BLaER1 (cell line): ENCODE measurements at regions not wholly inside any gene's neighbourhood (a gene's known extent, or its start where the extent isn't known, plus 50 kb on each side); places are given as distances from the start of the nearest gene placed in this dataset.
A peak's percentile ranks its signal among the peaks of the same experiment; 100 is the strongest.

Experiments
- H3K27ac ChIP-seq: shearing (Covaris generic); formaldehyde crosslinking; 2 replicates; pipeline ENCODE4 v1.8.1; 2022
- H3K27me3 ChIP-seq: shearing (Covaris generic); formaldehyde crosslinking; 2 replicates; pipeline ENCODE4 v1.8.1; 2022
- H3K36me3 ChIP-seq: shearing (Covaris generic); formaldehyde crosslinking; 2 replicates; pipeline ENCODE4 v1.8.1; 2022
- H3K4me1 ChIP-seq: shearing (Covaris generic); formaldehyde crosslinking; 2 replicates; pipeline ENCODE4 v1.8.1; 2022
- H3K4me2 ChIP-seq: shearing (Covaris generic); formaldehyde crosslinking; 2 replicates; pipeline ENCODE4 v1.8.1; 2022
- H3K4me3 ChIP-seq: shearing (Covaris generic); formaldehyde crosslinking; 2 replicates; pipeline ENCODE4 v1.8.1; 2022
- H3K9ac ChIP-seq: shearing (Covaris generic); formaldehyde crosslinking; 2 replicates; pipeline ENCODE4 v1.8.1; 2022
- H3K9me3 ChIP-seq: shearing (Covaris generic); formaldehyde crosslinking; 2 replicates; pipeline ENCODE4 v1.8.1; 2022
- H4K20me1 ChIP-seq: shearing (Covaris generic); formaldehyde crosslinking; 2 replicates; pipeline ENCODE4 v1.8.1; 2022
- Cebpa-rat ChIP-seq: shearing (Covaris generic); IDR thresholded peaks from 2 replicates; pipeline ENCODE4 v1.8.1; 2022

DNA sequence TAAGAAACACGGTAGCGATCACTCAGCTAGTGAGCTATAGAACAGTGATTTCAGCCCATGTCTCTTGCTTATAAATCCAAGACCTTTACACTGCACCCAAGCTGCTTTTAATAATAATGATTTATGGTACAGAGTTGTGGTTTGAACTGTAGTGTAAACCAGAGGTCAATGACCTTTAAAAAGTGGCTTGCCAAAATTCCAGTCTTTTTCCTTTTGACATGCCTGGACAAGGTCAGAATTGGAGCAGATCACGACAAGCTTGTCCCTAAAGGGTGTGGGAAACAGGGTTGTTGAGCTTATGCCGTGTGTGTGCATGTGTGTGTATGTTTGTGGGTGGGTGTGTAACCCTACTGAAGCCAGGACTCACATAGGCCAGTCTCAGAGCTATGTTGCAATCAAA lies 225.3 kb upstream of the CLINT1 start:
- no peaks in the 10 kb centered on the region for H3K27me3 ChIP-seq
- H3K4me2 ChIP-seq = no peak overlapping the region
- H3K9me3 ChIP-seq = peaks cover 8% of the 10 kb centered on the region; the same call in 1 of the 2 replicates
- H3K9ac ChIP-seq = no peak overlapping the region
- no peaks in the 10 kb centered on the region for H3K36me3 ChIP-seq
- peaks cover under 1% of the 10 kb centered on the region; the same call in 1 of the 2 replicates for H3K4me1 ChIP-seq
- no peaks in the 10 kb centered on the region for H4K20me1 ChIP-seq
- H3K4me3 ChIP-seq = no peak overlapping the region
- TF ChIP-seq Cebpa-rat = no peak
- no peak overlapping the region for H3K27ac ChIP-seq

DNA sequence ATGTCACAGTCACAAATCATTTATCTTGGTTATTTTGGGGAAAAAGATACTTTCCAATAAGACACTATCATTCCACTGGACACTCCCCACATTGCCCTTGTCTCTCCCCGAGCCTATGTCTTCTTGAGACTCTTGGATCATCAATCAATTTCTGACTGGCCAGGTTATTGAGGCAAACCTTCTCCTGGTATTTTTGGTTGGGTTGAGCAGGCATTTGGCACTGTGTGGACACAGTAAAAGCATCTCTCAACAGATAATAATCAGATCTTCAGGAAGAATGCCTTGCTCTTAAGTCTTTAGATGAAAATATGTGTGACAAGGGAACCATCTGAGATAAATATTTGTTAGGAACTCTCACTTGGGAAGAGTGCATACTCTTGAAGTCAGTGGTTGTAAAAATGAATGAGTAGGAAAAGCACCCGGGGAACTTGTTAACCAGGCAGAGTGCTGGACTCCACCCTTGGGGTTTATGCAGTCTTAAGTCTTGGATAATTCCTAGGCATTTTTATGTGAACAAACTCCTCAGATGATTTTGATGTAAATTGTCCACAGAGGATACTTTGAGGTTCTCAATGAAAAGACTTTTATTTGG lies 223.8 kb upstream of the CLINT1 start:
- no peaks in the 10 kb centered on the region for H3K36me3 ChIP-seq
- no peaks in the 10 kb centered on the region for H4K20me1 ChIP-seq
- no peak for TF ChIP-seq Cebpa-rat
- no peak overlapping the region for H3K27ac ChIP-seq
- no peak overlapping the region for H3K9ac ChIP-seq
- H3K9me3 ChIP-seq = peaks cover 12% of the 10 kb centered on the region
- no peak overlapping the region for H3K4me3 ChIP-seq
- H3K27me3 ChIP-seq = no peaks in the 10 kb centered on the region
- peaks cover 11% of the 10 kb centered on the region for H3K4me1 ChIP-seq
- no peak overlapping the region for H3K4me2 ChIP-seq

DNA sequence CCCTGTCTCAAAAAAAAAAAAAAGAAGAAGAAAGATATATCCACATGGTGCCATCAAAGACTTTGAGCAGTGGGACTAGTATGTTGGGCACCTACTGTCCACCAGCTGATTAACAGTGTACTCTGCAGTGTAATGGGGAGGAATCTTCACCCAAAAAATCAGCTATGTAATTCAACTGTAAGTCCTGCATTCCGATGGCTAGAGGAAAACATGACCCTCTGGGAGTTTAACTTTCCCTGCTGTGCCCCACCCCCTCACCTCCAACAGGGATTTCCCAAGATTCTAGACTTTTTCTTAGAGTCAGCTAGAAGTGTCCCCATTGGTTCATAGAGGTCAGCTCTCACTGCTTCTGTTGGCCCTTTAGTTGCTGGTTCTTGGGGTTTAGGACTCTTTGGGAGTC lies 221.2 kb upstream of the CLINT1 start:
- Histone ChIP-seq H3K9ac (no peak overlapping the region), H3K4me3 (no peak overlapping the region), H3K4me1 (peaks cover 23% of the 10 kb centered on the region), H3K27ac (no peak overlapping the region), H3K4me2 (no peak overlapping the region), H3K9me3 (peaks cover 16% of the 10 kb centered on the region), H3K36me3 (no peaks in the 10 kb centered on the region), H3K27me3 (no peaks in the 10 kb centered on the region), H4K20me1 (no peaks in the 10 kb centered on the region)
- no peak for TF ChIP-seq Cebpa-rat

- TF ChIP-seq Cebpa-rat = no peak
- Histone ChIP-seq H3K4me3 (no peak overlapping the region), H3K27me3 (no peaks in the 10 kb centered on the region), H3K9me3 (peaks cover 16% of the 10 kb centered on the region), H3K9ac (no peak overlapping the region), H3K36me3 (no peaks in the 10 kb centered on the region), H3K4me2 (no peak overlapping the region), H3K27ac (no peak overlapping the region), H3K4me1 (peaks cover 33% of the 10 kb centered on the region), H4K20me1 (no peaks in the 10 kb centered on the region)
These were observed 220.2 kb upstream of the CLINT1 start for GRCh38 chr5:158079097-158079496.

DNA sequence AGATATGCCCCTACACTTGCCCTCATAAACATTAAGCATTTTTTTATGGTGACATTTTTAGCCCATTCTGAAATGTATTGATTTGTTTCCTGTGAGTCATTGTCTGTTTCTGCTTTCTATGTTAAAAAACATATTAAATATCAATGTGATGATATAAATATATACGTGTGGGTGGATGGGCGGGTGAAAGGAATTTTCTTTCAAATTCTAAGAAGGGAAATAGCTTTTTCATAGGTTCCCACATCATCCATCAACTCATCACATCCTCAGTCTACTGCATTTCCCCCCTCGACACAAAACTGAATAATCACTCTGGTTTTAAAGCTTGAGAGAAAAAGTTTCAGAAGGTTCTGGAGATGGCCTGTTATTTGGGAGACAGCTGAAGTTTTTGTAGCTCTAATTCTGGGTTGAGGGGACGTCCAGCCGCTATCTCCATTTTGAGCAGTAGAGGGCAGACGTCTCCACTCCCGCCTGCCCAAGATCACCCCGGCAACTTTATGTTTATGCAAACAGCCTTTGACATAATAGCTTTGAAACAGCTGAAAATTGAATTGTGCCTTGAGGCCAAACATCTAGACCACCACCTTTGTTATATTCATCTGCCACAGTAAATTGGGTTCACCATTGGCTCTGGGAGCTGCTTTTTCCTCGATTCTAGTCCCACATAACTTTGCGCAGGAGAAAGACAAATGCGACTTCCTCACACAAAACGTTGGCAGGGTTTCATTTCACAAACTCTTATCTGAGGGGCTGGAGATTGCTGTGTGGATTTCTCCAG lies 216.2 kb upstream of the CLINT1 start:
- Histone ChIP-seq H4K20me1 (no peaks in the 10 kb centered on the region), H3K4me1 (peaks cover 49% of the 10 kb centered on the region), H3K9me3 (peaks cover 21% of the 10 kb centered on the region; the same call in 1 of the 2 replicates), H3K9ac (peak overlapping the region; percentile 49; the same call in 1 of the 2 replicates), H3K27ac (peak overlapping the region; percentile 53), H3K36me3 (no peaks in the 10 kb centered on the region), H3K4me3 (0 out of 2 replicates have a peak overlapping the region, but pooled peaks have one; percentile 4), H3K27me3 (no peaks in the 10 kb centered on the region), H3K4me2 (peak overlapping the region; percentile 66)
- no peak for TF ChIP-seq Cebpa-rat

DNA sequence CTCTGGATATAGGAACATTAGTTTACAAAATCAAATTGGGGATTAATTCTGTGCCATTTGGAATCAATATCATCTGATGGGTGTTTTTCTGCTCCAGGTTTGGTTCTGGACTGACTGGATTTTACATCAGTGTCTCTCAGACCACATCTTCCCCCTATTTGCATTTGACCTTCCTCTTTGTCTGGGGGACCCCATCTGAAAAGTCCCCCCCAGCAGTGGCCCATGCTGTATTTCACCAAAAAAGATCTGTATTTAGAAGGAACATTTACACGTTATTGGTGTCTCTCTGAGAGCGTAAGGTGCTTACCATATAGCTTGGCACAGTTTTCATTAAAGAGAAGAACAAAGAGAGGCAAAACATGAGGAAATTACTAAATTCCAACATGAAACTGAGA lies 215.6 kb upstream of the CLINT1 start:
- H3K4me3 ChIP-seq = no peak overlapping the region

GRCh38 chr5:158070859-158071258 lies 211.9 kb upstream of the CLINT1 start:
- no peaks in the 10 kb centered on the region for H4K20me1 ChIP-seq
- no peak for TF ChIP-seq Cebpa-rat
- H3K36me3 ChIP-seq = no peaks in the 10 kb centered on the region
- no peaks in the 10 kb centered on the region for H3K27me3 ChIP-seq
- no peak overlapping the region; the same call in 1 of the 2 replicates for H3K27ac ChIP-seq
- peaks cover 17% of the 10 kb centered on the region for H3K9me3 ChIP-seq
- H3K4me1 ChIP-seq = peaks cover 41% of the 10 kb centered on the region
- no peak overlapping the region for H3K9ac ChIP-seq
- peak overlapping the region; percentile 57 for H3K4me2 ChIP-seq
- no peak overlapping the region for H3K4me3 ChIP-seq

More for the DNA sequence above, 215.6 kb upstream of the CLINT1 start:
- peaks cover 17% of the 10 kb centered on the region; the same call in 1 of the 2 replicates for H3K9me3 ChIP-seq
- H3K4me1 ChIP-seq = peaks cover 55% of the 10 kb centered on the region
- H3K9ac ChIP-seq = peak overlapping the region; percentile 43; the same call in 1 of the 2 replicates
- H4K20me1 ChIP-seq = no peaks in the 10 kb centered on the region
- H3K4me2 ChIP-seq = peak overlapping the region; percentile 66
- H3K27me3 ChIP-seq = no peaks in the 10 kb centered on the region
- H3K36me3 ChIP-seq = no peaks in the 10 kb centered on the region
- TF ChIP-seq Cebpa-rat = no peak
- H3K27ac ChIP-seq = peak overlapping the region; percentile 53

GRCh38 chr5:158069838-158070237 lies 210.9 kb upstream of the CLINT1 start:
- TF ChIP-seq Cebpa-rat = no peak
- peaks cover 17% of the 10 kb centered on the region for H3K9me3 ChIP-seq
- H3K4me1 ChIP-seq = peaks cover 40% of the 10 kb centered on the region
- no peaks in the 10 kb centered on the region for H3K27me3 ChIP-seq
- peak overlapping the region; percentile 49; the same call in 1 of the 2 replicates for H3K27ac ChIP-seq
- no peak overlapping the region; the same call in 1 of the 2 replicates for H3K9ac ChIP-seq
- H3K36me3 ChIP-seq = no peaks in the 10 kb centered on the region
- H3K4me2 ChIP-seq = peak overlapping the region; percentile 57
- H4K20me1 ChIP-seq = no peaks in the 10 kb centered on the region
- H3K4me3 ChIP-seq = no peak overlapping the region

DNA sequence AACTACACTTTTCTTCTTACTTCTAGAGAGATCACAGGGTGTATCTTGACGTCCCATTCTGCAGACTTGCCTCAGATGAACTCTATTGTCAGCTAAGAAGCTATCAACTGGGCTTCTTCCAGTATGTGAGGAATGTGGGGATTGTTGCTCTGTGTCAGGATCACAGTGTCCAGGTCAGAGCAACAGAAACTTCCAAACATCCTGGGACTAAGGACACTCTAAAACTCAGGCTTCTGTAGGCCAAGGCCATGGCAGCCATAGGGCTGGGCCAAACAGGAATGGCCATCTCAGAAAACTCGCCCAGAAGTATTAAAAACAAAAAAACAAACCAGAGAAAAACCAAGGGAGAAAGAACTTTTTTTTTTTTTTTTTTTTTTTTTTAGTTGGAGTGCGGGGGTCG lies 210.0 kb upstream of the CLINT1 start:
- no peak overlapping the region for H3K27ac ChIP-seq
- no peak for TF ChIP-seq Cebpa-rat
- H3K36me3 ChIP-seq = no peaks in the 10 kb centered on the region
- no peak overlapping the region for H3K4me2 ChIP-seq
- no peaks in the 10 kb centered on the region for H3K27me3 ChIP-seq
- peaks cover 34% of the 10 kb centered on the region for H3K4me1 ChIP-seq
- H3K4me3 ChIP-seq = no peak overlapping the region
- no peak overlapping the region for H3K9ac ChIP-seq
- peaks cover 19% of the 10 kb centered on the region for H3K9me3 ChIP-seq
- no peaks in the 10 kb centered on the region for H4K20me1 ChIP-seq

GRCh38 chr5:158066076-158066475 lies 207.1 kb upstream of the CLINT1 start:
- H3K27me3 ChIP-seq = no peaks in the 10 kb centered on the region
- no peak overlapping the region for H3K9ac ChIP-seq
- H3K9me3 ChIP-seq = peaks cover 30% of the 10 kb centered on the region
- H3K4me2 ChIP-seq = no peak overlapping the region
- TF ChIP-seq Cebpa-rat = no peak
- H3K27ac ChIP-seq = no peak overlapping the region
- no peaks in the 10 kb centered on the region for H4K20me1 ChIP-seq
- peaks cover 28% of the 10 kb centered on the region for H3K4me1 ChIP-seq
- H3K4me3 ChIP-seq = no peak overlapping the region
- H3K36me3 ChIP-seq = no peaks in the 10 kb centered on the region
